H1 (cell line): ENCODE measurements at regions not wholly inside any gene's neighbourhood (a gene's known extent, or its start where the extent isn't known, plus 50 kb on each side); places are given as distances from the start of the nearest gene placed in this dataset.

Source experiments
- EGR1 ChIP-seq: IDR thresholded peaks from 2 replicates; pipeline ENCODE4 v1.6.1; 2011; ENCODE audit warnings: low read depth, low read length, borderline replicate concordance
- EZH2 ChIP-seq: fragments of 200-600 bp; sonication (generic); IDR thresholded peaks from 2 replicates; pipeline ENCODE4 v1.7.1; 2012; ENCODE audit warnings: low read depth, mild to moderate bottlenecking, moderate library complexity, low read length, inconsistent platforms; ENCODE audit not compliant: severe bottlenecking
- HDAC2 ChIP-seq, 2 experiments: fragments of 300-600 bp in 1 of 2; sonication (generic) in 1 of 2; IDR thresholded peaks; 2 replicates each; pipeline ENCODE4 v1.6.1; 2011 to 2012; ENCODE audit warnings: low read depth in 2 of 2, low read length in 2 of 2, mild to moderate bottlenecking in 2 of 2, moderate library complexity in 2 of 2, borderline replicate concordance in 1 of 2, inconsistent platforms in 1 of 2
- MAFK ChIP-seq: IDR thresholded peaks from 2 replicates; pipeline ENCODE4 v1.6.1; 2012; ENCODE audit warnings: low read depth, mild to moderate bottlenecking, improper control_type of control experiment, low read length
- POLR2AphosphoS5 ChIP-seq: IDR thresholded peaks from 2 replicates; pipeline ENCODE4 v1.6.1; 2011; ENCODE audit warnings: low read depth, low read length
- SIRT6 ChIP-seq: IDR thresholded peaks from one replicate; pipeline ENCODE4 v1.7.1; 2012; ENCODE audit warnings: low read length, inconsistent platforms
- TF ChIP-seq, protein P1 (sequence below), 3 experiments: IDR thresholded peaks; 1 replicate in 2 of 3; 2 replicates in 1 of 3; pipeline versions ENCODE4 v1.5.1 to v1.6.1; 2011; ENCODE audit warnings: low read length in 3 of 3, mild to moderate bottlenecking in 3 of 3, inconsistent platforms in 2 of 3, low read depth in 1 of 3, moderate library complexity in 1 of 3; ENCODE audit not compliant: insufficient read depth in 1 of 3; ENCODE audit errors: control extremely low read depth in 1 of 3
- TF ChIP-seq, protein P2 (sequence below): IDR thresholded peaks from 2 replicates; pipeline ENCODE4 v1.6.1; 2012; ENCODE audit warnings: inconsistent platforms

GRCh38 chr12:34343345-34343744 is 321.0 kb downstream of the ALG10 start:
- TF ChIP-seq, protein P1, sequence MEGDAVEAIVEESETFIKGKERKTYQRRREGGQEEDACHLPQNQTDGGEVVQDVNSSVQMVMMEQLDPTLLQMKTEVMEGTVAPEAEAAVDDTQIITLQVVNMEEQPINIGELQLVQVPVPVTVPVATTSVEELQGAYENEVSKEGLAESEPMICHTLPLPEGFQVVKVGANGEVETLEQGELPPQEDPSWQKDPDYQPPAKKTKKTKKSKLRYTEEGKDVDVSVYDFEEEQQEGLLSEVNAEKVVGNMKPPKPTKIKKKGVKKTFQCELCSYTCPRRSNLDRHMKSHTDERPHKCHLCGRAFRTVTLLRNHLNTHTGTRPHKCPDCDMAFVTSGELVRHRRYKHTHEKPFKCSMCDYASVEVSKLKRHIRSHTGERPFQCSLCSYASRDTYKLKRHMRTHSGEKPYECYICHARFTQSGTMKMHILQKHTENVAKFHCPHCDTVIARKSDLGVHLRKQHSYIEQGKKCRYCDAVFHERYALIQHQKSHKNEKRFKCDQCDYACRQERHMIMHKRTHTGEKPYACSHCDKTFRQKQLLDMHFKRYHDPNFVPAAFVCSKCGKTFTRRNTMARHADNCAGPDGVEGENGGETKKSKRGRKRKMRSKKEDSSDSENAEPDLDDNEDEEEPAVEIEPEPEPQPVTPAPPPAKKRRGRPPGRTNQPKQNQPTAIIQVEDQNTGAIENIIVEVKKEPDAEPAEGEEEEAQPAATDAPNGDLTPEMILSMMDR (IDR thresholded peaks at IDR 0.05; ENCODE audit: control extremely low read depth in 1 of 3, insufficient read depth in 1 of 3, low read depth in 1 of 3, low read length in 3 of 3): no peak
- TF ChIP-seq EZH2 (no peak), POLR2AphosphoS5 (no peak), EGR1 (no peak), HDAC2 (IDR thresholded peaks at IDR 0.05; ENCODE audit: borderline replicate concordance in 1 of 2, low read depth in 2 of 2, low read length in 2 of 2) (no peak), SIRT6 (no peak), MAFK (no peak)
- TF ChIP-seq, protein P2, sequence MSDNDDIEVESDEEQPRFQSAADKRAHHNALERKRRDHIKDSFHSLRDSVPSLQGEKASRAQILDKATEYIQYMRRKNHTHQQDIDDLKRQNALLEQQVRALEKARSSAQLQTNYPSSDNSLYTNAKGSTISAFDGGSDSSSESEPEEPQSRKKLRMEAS: no peak
